Ishikawa (cell line): ENCODE measurements at regions not wholly inside any gene's neighbourhood (a gene's known extent, or its start where the extent isn't known, plus 50 kb on each side); places are given as distances from the start of the nearest gene placed in this dataset.

Experiments
- CEBPB ChIP-seq: IDR thresholded peaks from 2 replicates; pipeline ENCODE4 v1.6.1; 2012
- CREB1 ChIP-seq: IDR thresholded peaks from 2 replicates; pipeline ENCODE4 v1.6.1; 2012; ENCODE audit warnings: low read depth
- EGR1 ChIP-seq: IDR thresholded peaks from 2 replicates; pipeline ENCODE4 v1.6.1; 2012
- EP300 ChIP-seq: IDR thresholded peaks from 2 replicates; pipeline ENCODE4 v1.6.1; 2012; ENCODE audit warnings: borderline replicate concordance
- FOXM1 ChIP-seq: IDR thresholded peaks from 2 replicates; pipeline ENCODE4 v1.6.1; 2012; ENCODE audit warnings: low read depth, borderline replicate concordance
- NFIC ChIP-seq: IDR thresholded peaks from 2 replicates; pipeline ENCODE4 v1.6.1; 2012
- RAD21 ChIP-seq: IDR thresholded peaks from 2 replicates; pipeline ENCODE4 v1.6.1; 2012; ENCODE audit warnings: low read depth
- TAF1 ChIP-seq: IDR thresholded peaks from 2 replicates; pipeline ENCODE4 v1.6.1; 2012; ENCODE audit warnings: low read depth, mild to moderate bottlenecking
- TCF12 ChIP-seq: IDR thresholded peaks from 2 replicates; pipeline ENCODE4 v1.6.1; 2012; ENCODE audit warnings: low read depth
- TEAD4 ChIP-seq: IDR thresholded peaks from 2 replicates; pipeline ENCODE4 v1.6.1; 2012
- YY1 ChIP-seq: IDR thresholded peaks from 2 replicates; pipeline ENCODE4 v1.6.1; 2012; ENCODE audit warnings: low read depth
- ZBTB7A ChIP-seq: IDR thresholded peaks from 2 replicates; pipeline ENCODE4 v1.6.1; 2012; ENCODE audit warnings: low read depth
- TF ChIP-seq, protein P1 (sequence below): IDR thresholded peaks from 2 replicates; pipeline ENCODE4 v1.6.1; 2012
- TF ChIP-seq, protein P2 (sequence below): IDR thresholded peaks from 2 replicates; pipeline ENCODE4 v1.6.1; 2012
- TF ChIP-seq, protein P3 (sequence below): IDR thresholded peaks from 2 replicates; pipeline ENCODE4 v1.6.1; 2012; ENCODE audit warnings: low read depth, mild to moderate bottlenecking

DNA sequence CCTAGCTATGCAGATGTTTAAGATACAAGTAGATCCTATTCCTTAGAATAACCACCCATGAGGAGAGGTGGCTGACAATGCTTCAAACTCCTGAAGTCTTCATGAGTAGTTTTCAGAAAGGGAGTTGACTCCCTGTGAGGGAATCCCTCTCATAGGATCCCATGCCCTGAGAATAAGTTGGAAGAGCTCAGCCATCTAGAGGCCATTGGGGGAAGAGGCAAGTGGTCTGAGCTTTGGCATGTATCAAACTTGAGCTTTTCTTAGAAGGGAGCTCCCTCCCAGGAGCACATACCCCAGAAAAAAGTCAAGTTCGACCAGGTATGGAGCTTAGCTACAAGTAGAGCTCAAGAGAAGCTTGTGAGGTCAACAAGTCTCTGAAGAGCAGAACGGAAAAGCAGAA is 165.7 kb upstream of the RBM19 start:
- TF ChIP-seq, protein P1, sequence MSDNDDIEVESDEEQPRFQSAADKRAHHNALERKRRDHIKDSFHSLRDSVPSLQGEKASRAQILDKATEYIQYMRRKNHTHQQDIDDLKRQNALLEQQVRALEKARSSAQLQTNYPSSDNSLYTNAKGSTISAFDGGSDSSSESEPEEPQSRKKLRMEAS: no peak
- TF ChIP-seq EGR1: no peak
- no peak for TF ChIP-seq FOXM1
- no peak for TF ChIP-seq TEAD4
- TF ChIP-seq CEBPB: no peak
- TF ChIP-seq, protein P2, sequence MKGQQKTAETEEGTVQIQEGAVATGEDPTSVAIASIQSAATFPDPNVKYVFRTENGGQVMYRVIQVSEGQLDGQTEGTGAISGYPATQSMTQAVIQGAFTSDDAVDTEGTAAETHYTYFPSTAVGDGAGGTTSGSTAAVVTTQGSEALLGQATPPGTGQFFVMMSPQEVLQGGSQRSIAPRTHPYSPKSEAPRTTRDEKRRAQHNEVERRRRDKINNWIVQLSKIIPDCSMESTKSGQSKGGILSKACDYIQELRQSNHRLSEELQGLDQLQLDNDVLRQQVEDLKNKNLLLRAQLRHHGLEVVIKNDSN: no peak
- no peak for TF ChIP-seq TAF1
- no peak for TF ChIP-seq YY1
- TF ChIP-seq ZBTB7A: no peak
- no peak for TF ChIP-seq NFIC
- TF ChIP-seq TCF12: no peak
- TF ChIP-seq CREB1: no peak
- TF ChIP-seq, protein P3, sequence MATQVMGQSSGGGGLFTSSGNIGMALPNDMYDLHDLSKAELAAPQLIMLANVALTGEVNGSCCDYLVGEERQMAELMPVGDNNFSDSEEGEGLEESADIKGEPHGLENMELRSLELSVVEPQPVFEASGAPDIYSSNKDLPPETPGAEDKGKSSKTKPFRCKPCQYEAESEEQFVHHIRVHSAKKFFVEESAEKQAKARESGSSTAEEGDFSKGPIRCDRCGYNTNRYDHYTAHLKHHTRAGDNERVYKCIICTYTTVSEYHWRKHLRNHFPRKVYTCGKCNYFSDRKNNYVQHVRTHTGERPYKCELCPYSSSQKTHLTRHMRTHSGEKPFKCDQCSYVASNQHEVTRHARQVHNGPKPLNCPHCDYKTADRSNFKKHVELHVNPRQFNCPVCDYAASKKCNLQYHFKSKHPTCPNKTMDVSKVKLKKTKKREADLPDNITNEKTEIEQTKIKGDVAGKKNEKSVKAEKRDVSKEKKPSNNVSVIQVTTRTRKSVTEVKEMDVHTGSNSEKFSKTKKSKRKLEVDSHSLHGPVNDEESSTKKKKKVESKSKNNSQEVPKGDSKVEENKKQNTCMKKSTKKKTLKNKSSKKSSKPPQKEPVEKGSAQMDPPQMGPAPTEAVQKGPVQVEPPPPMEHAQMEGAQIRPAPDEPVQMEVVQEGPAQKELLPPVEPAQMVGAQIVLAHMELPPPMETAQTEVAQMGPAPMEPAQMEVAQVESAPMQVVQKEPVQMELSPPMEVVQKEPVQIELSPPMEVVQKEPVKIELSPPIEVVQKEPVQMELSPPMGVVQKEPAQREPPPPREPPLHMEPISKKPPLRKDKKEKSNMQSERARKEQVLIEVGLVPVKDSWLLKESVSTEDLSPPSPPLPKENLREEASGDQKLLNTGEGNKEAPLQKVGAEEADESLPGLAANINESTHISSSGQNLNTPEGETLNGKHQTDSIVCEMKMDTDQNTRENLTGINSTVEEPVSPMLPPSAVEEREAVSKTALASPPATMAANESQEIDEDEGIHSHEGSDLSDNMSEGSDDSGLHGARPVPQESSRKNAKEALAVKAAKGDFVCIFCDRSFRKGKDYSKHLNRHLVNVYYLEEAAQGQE: no peak
- TF ChIP-seq EP300: no peak
- TF ChIP-seq RAD21: no peak

DNA sequence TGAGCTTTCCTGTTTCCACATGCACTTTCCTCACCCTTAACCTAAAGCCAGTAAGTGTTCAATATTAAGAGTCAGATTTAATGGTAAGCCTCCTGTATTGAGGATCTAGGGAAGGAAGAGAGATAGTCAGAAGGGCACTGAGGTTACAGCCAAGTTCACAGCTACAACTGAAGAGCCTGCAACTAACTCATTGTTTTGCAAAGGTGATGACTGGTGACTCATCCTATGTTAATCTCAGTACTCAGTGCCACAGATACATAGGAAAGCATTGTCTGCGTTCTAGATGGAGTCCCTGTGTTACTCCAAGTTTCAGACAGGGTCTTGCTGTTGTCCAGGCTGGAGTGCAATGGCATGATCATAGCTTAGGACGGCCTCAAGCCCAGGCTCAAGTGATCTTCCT is 157.0 kb upstream of the RBM19 start:
- TF ChIP-seq CREB1 (no peak), NFIC (no peak), EGR1 (no peak), TEAD4 (no peak), EP300 (no peak)
- TF ChIP-seq, protein P1: no peak

DNA sequence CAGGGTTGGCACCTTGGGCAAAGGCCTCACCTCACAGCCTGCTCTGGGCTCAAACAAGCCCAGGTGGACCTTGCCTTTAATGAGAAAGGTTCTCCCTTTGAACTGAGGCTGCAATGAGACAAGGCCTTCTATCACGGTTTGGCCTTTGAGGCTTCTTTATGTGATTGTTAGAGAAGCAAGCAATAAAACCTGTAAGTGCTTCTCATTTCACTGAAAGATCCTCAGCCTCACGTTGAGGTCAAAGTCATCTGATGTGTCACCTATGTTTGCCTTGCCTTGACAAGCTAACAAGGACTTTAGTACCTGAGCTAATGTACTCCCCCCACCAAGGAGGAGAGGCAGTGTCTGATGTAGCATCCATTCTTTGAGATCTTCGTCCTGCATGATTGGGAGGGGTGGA is 155.9 kb upstream of the RBM19 start:
- TF ChIP-seq EGR1 (no peak), TCF12 (no peak), EP300 (no peak), YY1 (no peak), CREB1 (no peak), TAF1 (no peak), TEAD4 (no peak), ZBTB7A (no peak)
- TF ChIP-seq, protein P3: no peak
- TF ChIP-seq, protein P2: no peak

DNA sequence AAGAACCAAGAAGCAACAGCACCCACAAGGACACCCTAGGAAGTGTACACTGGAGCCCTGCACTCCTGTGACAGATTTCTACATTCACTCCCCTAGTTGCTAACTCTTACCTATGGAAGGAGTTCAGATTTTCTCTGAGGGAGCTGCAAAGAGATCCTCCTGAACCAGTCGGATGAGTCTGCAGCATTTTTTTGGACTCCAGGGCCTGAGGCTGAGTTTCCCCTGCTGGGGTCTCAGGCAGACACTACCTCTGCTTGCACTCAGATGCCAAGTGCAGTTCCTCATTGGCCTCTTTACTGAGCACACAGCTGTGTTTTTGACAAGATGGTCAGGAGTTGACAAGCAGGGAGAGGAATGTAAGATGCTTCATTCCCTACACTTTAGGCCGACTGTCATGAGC is 153.2 kb upstream of the RBM19 start:
- no peak for TF ChIP-seq CREB1
- TF ChIP-seq EGR1: no peak
- TF ChIP-seq TCF12: no peak
- TF ChIP-seq, protein P2: no peak
- no peak for TF ChIP-seq CEBPB
- TF ChIP-seq RAD21: no peak
- no peak for TF ChIP-seq TAF1
- no peak for TF ChIP-seq EP300
- TF ChIP-seq TEAD4: no peak
- no peak for TF ChIP-seq FOXM1
- no peak for TF ChIP-seq YY1

DNA sequence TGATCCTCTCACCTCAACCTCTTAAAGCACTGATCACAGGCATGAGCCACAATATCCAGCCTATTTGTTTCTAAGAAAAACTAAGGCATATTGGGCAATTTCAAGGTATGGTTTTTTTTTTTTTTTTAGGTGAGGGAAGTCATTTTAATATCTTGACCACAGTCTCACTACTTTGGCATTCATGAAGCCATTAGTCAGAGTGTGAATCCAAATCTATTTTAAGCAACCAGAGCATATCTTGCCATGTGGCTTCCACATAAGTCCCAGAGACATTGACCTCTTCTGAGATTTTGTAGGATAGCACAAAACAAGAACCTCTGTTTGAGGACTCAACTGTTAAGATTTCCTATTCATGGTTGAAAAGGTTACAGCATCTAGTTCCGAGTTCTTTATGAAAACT is 130.3 kb upstream of the RBM19 start:
- no peak for TF ChIP-seq EGR1
- no peak for TF ChIP-seq YY1
- no peak for TF ChIP-seq CEBPB
- TF ChIP-seq, protein P2: no peak
- TF ChIP-seq FOXM1: no peak
- TF ChIP-seq EP300: no peak
- TF ChIP-seq TAF1: no peak
- no peak for TF ChIP-seq CREB1
- TF ChIP-seq TEAD4: no peak
- TF ChIP-seq RAD21: no peak
- TF ChIP-seq, protein P3: no peak
- TF ChIP-seq, protein P1: no peak
- TF ChIP-seq ZBTB7A: no peak
- TF ChIP-seq TCF12: no peak
- TF ChIP-seq NFIC: no peak
